HG03432 (cell line): ENCODE measurements at regions not wholly inside any gene's neighbourhood (a gene's known extent, or its start where the extent isn't known, plus 50 kb on each side); places are given as distances from the start of the nearest gene placed in this dataset.

Source experiments
- ATAC-seq: cut with Tn5 transposase; IDR thresholded peaks from one replicate; pipeline ENCODE4 v1.9.1; 2021; ENCODE audit warnings: mild to moderate bottlenecking, moderate library complexity; ENCODE audit not compliant: unreplicated experiment

DNA sequence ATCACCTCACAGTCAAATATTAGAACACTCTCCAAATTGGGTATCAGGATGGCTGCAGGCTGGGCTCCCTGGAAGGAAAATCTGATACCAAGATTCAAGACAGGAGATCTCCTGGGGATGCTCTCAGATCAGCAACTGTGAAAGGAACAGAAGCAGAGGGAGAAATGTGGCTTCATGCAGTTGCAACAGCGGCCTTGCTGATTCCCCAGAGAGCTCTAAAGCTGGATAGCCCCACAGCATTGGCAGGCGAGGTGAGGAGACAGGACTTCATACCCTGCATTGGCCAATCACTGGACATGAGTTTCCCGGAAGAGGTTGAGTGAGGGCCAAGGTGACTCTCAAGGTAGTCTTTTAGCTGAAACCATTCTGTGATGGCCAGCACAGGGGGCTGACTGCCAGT, 190.6 kb downstream of the PTPN20 start:
- no peak for ATAC-seq

DNA sequence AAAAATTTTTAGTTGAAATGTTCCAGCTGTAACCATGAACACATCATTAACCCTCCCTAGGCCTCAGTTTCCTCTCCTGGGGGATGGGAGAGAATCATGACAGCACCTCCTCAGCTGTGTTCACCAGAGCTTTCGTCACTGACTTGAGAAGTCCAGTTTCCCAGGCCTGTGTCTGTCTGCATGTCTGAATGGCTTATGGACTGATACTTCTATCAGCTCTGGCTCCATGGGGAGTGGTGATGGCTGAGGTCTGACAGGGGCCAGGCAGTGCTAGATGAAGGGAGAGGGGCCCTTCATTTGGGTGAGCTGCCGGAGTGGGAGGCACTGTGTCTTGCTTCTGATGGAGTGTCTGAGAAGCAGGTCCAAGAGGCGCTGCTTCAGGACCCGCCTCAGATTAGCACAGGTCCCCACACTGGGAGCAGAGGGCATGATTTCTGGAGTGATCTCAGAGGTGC, 192.9 kb downstream of the PTPN20 start:
- no peak for ATAC-seq

DNA sequence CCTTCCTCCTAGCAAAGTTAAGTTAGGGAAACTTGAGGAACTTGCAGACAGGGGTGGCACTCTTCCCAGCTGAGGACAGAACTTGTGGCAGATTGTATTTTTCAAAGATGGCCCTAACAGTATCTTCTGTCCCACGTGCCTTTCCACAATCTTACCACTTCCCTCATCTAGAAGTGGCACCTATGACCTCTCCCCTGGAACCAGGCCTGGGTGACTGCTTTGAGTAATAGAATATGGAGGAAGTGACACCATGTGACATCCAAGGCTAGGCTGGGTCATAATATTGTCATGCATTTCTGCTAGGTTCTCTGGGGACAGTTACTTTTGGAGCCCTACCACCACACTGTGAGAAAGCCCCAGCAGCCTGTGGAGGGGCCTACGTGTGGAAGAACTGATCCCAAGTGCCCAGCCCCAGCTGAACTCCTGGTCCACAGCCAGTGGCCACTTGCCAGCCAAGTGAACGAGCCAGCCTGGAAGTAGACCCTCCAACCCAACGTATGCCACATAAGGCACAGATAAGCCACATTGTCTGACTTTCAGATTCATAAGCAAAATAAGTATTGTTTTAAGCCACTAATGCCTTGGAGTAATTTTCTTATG, 193.7 kb downstream of the PTPN20 start:
- ATAC-seq, result no peak

DNA sequence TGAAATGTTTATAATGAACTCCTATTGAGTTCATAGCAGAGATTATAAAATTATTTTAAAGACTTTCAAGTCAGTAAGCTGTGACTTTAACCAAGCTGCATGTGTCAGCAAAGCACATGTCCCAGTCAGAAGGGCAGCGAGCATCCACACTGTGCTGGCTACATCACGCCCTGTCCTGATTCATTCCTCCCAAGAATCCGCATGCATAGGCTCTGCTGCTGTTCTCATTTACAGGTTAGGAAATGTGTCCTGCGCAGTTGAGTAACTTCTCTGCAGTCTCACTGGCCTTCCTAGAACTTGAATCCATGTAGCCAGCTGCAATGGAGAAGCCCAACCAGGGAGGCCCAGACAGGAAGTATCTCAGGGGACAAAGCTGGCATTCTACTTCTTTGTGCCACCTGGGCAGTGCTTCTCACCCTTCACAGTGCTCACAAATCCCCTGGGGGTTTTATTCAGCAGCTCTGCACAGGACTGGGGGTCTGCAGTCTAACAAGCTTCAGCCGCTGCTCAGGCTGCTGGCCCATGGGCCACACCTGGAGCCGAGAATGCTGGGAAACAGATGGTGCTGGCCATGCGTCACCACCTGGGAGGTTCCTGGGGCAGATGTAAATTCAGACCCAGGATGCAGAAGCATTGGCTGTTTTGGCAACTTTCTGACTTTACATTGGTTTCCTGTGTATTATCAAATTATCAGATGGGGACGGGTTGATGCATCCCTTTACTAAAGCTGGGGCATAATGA, 192.8 kb upstream of the GDF10 start:
- no peak for ATAC-seq

DNA sequence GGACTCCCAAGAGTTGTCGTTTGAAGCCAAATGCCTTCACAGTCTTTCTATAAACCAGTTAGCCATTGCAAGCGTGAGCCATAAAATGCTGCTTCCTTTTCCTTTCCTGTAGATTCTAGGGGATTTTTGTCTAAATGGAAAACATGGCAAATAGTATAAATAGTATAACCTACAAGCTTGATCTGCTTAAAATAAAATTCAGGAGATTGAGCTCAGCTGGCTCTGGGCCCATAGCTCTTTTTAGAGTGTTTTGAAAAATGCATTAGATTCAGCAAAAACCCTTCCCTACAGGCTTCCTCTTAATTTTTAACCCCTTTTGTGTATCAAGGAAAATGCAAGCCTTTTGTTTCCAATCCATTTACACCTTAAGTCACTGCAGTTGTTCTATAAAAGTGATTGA, 190.1 kb upstream of the GDF10 start:
- no peak for ATAC-seq

DNA sequence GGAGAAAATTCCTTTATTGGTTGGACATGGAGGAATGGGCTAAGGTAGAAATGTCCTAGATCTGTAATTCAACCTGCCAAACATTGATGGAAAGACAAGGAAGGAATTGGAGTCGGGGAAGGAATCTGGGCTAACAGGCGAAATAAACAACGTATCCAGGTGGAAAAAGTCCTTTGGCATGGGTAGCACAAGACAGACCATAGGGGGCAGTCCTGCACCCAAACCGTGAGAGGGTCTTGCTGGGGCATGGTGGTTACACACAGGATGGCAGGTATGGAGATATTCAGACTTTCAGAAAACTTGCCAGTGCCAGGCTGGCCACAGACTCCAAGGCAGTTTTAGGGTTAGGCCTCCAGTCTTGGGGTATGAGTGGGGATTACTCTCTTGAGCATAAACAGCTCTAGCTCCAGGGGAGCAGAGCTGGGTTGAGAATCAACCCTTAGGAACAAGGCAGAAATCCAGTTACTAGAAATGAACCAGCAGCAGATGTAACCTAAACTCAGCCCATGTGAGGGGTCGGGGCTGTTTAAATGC, 188.6 kb upstream of the GDF10 start:
- ATAC-seq, result no peak

DNA sequence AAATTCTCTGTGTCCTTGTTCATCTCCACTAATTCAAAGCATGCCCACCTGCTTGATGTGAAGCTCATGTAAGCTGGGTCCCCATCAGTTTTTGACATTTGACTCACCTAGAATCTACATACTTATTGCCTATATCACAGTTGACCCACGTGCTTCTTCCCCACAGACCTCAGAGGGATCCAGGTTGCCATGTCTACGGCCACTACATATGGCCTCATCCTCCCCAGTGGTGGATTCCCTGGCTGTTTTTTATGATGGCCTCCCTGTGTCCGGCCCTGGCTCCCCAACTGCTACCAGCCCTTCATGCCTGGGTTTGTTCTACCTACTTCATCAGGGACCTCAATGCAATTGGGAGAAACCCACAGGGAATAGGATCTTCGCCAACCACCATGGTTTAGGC, 187.4 kb upstream of the GDF10 start:
- ATAC-seq, result no peak

DNA sequence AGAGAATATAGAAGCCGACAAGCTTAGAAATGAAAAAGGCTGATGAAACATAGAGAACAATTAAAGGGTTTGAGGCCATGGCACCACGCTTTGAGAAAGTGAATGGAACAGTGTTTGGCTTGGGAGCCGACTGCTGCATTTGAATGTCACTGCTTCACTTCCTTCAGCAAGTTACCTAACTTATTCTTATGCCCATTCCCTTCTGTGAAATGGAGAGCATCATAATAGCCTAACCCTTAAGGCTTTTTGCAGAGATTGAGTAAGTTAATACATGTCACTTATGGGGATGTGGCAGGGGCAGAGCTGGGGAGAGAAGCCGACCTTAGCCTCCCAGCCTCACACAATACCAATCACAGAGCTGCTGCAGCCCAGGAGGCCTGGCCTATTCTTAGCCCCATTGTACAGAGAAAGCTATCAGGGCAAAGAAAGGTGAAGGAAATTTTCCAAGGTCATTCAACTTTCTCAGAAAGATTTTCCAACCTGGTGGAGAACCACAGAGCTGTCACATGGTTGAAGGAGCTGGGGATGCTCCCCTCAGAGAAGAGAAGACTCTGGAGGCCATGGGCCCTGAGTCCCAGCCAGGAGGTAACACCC, 186.0 kb upstream of the GDF10 start:
- no peak for ATAC-seq

DNA sequence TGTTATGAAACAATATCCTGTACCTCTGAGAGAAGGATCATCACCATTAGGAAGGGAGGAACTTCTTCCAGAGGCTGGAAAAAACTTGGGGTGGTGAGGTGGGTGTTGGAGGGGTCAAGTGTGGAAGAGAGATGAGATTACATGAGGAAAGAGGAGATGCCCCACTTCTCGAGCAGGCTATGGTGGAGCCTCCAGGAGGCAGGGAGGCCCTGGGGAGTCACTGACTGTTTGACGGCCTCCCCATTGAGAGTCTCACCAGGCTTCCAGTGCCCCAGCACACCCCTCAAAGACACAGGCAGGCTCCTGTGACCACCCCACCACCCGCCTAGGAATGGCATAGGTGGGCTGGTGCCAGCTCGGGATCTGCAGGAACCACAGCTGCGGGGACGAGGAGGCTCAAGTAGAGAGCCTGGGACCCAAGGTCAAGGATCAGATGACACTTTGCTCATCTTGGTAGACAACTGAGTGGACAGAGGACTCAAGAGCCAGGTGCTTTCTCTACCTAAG, 185.3 kb upstream of the GDF10 start:
- ATAC-seq, result no peak

DNA sequence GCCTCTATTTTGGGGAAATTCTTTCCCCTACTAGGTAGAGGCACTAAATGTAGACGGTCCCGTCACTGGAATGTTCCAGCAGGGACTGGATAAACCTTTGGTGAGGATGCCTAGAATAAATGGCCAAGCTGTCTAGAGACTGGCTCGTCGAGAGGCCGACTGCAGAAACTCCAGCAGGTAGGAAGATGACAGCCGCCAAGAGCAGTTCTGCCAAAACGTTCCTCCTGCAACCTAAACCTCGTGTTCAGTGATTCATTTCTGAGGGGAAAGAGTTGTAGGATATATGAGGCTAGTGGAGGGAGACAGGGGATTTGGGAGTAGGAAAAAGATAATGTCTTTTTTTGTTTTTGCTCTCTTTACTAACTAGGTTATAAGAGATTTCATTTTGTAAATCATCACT, 184.7 kb upstream of the GDF10 start:
- ATAC-seq, result no peak

DNA sequence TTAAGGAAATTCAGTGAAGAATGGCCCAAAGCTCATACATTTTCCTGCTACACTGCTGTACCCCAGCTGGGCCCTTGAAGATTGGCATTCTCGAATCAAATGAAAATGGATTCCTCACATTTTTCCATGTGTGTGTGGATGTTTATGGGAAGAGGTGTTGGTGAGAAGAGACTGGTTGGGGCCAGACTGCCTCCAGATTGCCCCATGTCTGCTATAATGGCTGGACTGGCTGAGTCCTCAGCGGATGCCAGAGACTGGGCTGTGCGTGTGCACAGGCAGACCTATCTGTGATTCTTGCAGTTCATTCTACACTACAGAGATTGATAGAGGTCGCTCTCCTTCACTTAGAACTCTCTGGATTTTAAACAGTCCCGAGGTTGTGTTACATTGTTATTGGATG, 183.6 kb upstream of the GDF10 start:
- no peak for ATAC-seq

DNA sequence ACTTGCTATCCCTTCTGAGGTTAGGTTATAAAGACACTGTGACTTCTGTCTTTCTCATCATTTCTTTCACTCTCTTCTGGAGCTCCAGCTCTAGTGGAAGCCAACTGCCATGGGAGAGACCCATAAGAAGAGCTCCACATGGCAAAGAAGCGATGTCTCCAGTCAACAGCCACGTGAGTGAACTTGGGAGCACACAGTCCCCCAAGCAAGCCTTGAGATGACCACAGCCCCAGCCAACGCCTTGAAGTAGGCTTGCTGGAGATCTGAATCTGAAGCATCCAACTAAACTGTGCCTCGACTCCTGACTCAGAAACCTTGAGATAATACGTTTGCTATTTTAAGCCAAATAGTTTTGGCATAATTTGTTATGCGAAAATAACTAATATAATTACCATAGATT, 181.7 kb upstream of the GDF10 start:
- no peak for ATAC-seq

DNA sequence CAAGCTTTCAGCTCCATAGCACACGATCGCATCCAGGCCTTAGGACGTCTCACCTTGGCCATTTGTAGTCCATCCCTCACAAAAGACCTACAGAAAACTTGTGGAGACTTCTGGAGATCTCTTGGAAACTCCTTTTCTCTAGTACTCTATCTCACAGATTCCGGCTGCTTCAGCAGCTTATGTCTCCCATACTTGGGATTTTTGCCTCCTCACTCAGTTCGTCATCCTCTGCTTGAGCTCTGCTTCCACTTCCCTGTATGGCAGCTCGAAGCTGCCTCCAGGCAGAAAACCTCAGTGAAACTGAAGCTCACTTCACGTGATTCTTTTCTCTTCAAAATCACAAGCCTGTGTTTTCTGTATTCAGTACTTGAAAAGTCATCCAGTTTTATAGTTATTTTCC, 178.7 kb upstream of the GDF10 start:
- ATAC-seq, result no peak

DNA sequence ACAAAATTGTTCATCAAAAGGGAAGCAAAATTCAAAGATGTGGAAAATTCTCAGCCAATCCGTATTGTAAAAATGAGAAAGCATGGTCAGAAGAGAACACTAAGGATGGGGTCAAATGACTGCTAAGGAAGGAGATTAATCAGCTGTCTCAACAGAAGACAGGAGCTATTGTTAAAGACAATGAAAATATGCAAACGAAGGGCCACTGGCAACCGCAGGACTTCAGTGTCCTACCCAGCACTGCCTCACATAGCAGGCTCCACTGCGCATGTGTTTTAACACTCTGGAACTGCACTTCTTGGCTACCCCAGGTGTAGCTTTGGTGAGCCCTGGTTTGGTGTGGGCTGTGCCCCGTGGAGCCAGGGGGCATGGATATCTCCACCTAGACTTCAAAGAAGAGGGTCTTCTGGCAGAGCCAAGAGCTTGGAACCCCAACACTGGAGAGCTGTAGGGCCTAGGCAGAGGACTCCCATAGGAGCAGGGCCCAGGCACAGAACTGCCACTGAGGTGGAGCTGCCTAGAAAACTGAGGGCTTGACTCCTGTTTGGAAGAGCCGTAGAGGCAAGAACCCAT, 176.2 kb upstream of the GDF10 start:
- no peak for ATAC-seq

DNA sequence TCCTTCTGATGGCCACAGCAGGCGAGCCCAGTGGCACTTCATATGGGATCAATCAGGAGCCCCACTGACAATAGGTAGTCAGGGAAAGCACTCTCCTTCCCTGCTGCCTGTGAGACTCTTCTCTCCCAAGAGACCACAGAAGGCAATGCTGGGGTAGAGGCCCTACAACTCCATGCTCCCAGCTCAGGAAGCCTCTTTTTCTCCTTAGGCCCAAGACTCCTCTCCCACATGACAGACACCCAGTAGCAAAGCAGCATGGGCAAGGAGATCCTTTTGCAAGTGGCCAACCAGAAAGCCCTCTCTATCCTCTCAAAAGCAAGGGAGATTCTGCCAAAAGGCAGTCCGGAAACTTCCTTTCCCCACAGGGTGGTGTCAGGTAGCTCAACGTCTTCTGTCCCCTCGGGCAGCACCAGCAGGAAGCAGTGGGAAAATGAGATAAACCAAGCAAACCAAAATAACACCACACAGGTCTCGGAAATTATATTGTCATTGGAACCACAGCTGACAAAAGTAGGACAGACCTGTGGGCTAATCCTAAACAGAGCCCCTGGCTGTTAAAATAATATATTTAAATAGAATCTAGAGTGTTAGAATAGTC, 172.7 kb upstream of the GDF10 start:
- no peak for ATAC-seq

DNA sequence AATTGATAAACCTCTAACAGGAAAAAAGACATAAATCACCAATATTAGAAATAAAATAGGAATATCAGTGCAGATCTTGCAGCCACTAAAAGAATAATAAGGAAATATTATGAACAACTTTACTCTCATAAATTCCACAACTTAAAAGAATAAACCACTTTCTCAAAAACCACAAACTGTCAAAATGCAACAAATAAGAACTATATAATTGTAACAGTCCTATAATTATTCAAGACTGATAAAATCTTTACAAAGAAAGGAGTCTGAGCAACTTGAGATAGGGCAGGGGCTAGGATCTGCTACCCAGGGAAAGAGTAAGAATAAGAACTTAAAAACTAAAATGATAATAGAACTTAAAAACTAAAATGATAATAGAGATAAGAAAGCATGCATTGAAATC, 169.5 kb upstream of the GDF10 start:
- ATAC-seq, result no peak

DNA sequence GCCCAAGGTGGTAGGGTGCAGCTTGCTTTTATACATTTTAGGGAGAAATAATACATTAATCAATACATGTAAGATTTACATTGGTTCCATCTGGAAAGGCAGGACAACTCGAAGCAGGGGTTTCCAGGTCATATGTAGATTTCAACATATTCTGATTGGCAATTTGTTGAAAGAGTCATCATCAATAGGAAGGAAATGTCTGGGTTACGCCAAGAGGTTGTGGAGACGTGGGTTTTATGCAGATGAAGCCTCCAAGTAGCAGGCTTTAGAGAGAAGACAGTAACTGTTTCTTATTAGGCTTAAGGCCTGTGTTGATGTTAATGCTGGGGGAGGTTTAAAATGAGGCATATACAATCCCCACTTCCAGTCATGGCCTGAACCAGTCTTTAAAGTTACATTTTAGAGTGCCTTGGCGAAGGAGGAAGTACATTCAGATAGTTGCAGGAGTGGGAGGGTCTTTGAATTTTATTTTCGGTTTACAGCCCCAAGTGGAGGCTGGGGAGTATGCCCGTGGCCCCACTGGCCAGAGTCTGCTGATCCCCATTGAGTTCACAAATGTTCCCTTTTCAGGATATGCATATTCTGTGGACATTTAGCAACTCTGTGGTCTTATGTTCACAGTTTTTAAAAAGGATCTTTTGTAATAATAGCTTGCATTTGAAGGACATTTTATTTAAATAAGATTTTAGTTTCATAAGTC, 166.0 kb upstream of the GDF10 start:
- ATAC-seq, result no peak

DNA sequence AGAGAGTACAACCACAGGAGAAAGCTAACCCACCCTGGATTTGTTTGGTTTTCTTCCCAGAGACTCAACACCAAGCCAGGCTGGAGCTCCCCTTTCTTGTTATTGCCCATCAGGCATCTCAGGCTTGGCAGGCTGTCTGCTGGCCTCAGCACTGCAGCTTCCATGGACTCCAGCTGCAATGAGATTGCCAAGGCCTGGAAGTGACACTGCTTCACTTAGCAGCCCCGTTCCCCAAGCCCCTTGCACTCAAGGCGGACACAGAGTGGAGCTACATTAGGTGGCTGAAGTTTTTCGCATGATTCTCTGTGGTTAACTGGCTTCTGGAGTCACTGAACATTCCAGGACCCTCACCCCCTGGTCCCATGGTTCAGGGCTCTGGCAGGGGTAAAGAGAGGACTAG, 163.1 kb upstream of the GDF10 start:
- ATAC-seq, result no peak

DNA sequence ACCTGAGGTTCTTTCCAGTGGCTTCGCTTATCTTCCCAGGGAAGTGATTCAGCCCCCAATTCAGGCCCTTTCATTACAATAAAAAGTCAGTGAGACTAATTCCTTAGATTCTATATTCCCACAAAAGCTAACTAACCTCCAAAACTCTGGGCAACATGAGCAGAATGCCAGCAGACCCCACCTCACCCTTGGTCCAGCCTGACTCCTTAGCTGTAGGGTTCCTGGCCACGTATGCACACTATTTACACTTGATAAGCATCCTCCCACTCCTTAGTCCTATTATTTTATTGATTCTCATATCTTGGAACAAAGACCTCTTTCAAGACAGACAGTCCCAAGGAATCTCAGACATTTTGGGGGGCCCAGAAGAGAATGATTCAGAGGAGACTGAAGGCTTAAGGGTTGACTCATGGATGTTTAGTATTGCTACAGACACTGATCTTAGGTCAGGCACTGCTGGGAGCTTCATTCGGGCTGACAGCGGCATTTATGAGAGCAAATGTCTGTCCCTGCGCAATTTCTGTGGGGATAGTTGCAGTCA, 162.6 kb upstream of the GDF10 start:
- no peak for ATAC-seq

DNA sequence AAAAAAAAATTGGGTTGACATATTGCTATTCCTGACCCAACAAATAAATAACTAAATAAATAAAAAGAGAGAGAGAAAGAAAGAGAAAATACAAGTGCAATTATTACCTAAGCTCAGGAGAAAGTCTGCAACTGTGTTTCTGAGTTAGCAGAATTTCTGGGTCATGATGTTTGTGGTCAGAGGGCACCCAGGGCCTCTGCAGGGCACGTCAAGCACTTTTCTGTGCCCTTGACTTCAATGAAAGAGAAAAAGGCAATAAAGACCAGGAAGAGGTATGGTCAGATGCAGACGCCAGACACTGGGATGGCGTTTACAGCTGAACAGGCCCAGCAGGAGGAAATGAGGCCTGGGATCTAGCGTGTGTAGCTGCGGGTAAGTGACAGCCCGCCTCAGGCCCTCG, 160.9 kb upstream of the GDF10 start:
- ATAC-seq, result no peak
